GM23338 (cell line): ENCODE measurements at regions not wholly inside any gene's neighbourhood (a gene's known extent, or its start where the extent isn't known, plus 50 kb on each side); places are given as distances from the start of the nearest gene placed in this dataset.
A peak's percentile ranks its signal among the peaks of the same experiment; 100 is the strongest.

Experiments
- ATAC-seq: fragments of 200-7000 bp; cut with Tn5 transposase; 3 replicates; pipeline ENCODE4 v1.9.1; 2020
- DNase-seq: peaks from one replicate; pipeline ENCODE4 v3.0.0-alpha.2; 2015; ENCODE audit warnings: low spot score
- H2AFZ ChIP-seq: fragments of 200-600 bp; sonication (generic); 2 replicates; pipeline ENCODE4 v1.8.0; 2016; ENCODE audit warnings: antibody characterized with exemption, mild to moderate bottlenecking, moderate library complexity
- H3F3A ChIP-seq: fragments of 200-600 bp; sonication (generic); replicated peaks from 2 replicates; pipeline ENCODE4 v1.8.0; 2017; ENCODE audit warnings: antibody characterized with exemption, mixed run types, low read depth
- H3K27ac ChIP-seq: fragments of 200-600 bp; sonication (generic); 2 replicates; pipeline ENCODE4 v1.6.1; 2016; ENCODE audit warnings: low read depth
- H3K27me3 ChIP-seq: fragments of 200-600 bp; sonication (generic); 2 replicates; pipeline ENCODE4 v1.8.0; 2016; ENCODE audit warnings: mild to moderate bottlenecking, mixed run types, moderate library complexity; ENCODE audit not compliant: insufficient read depth
- H3K36me3 ChIP-seq: fragments of 200-600 bp; sonication (generic); 2 replicates; pipeline ENCODE4 v1.8.0; 2016; ENCODE audit warnings: mild to moderate bottlenecking; ENCODE audit not compliant: insufficient read depth
- H3K4me1 ChIP-seq: fragments of 200-600 bp; sonication (generic); 2 replicates; pipeline ENCODE4 v1.8.0; 2016; ENCODE audit warnings: mild to moderate bottlenecking, moderate library complexity; ENCODE audit not compliant: insufficient read depth
- H3K4me2 ChIP-seq: fragments of 200-600 bp; sonication (generic); 2 replicates; pipeline ENCODE4 v1.7.1; 2017; ENCODE audit warnings: mixed run types
- H3K4me3 ChIP-seq: fragments of 200-600 bp; sonication (generic); 2 replicates; pipeline ENCODE4 v1.6.1; 2016; ENCODE audit warnings: mixed run types
- H3K79me2 ChIP-seq: fragments of 200-600 bp; sonication (generic); replicated peaks from 2 replicates; pipeline ENCODE4 v1.8.0; 2017; ENCODE audit warnings: mild to moderate bottlenecking; ENCODE audit not compliant: insufficient read depth
- H3K9me2 ChIP-seq: fragments of 200-600 bp; sonication (generic); 2 replicates; pipeline ENCODE4 v1.8.0; 2017; ENCODE audit not compliant: insufficient read depth
- H4K20me1 ChIP-seq: fragments of 200-600 bp; sonication (generic); replicated peaks from 2 replicates; pipeline ENCODE4 v1.8.0; 2017; ENCODE audit warnings: mild to moderate bottlenecking; ENCODE audit not compliant: insufficient read depth
- H3K27ac Mint-ChIP-seq: 2 replicates; pipeline ENCODE4 v1.8.0; 2020; ENCODE audit warnings: inconsistent platforms, mild to moderate bottlenecking, moderate library complexity, mixed read lengths
- H3K27me3 Mint-ChIP-seq: 3 replicates; pipeline ENCODE4 v1.8.0; 2022; ENCODE audit warnings: low read depth, mild to moderate bottlenecking, moderate library complexity, mixed read lengths, inconsistent platforms; ENCODE audit not compliant: insufficient read depth, poor library complexity
- H3K36me3 Mint-ChIP-seq: 3 replicates; pipeline ENCODE4 v1.8.0; 2021; ENCODE audit warnings: low read depth, mild to moderate bottlenecking, inconsistent platforms, moderate library complexity, mixed read lengths
- H3K4me1 Mint-ChIP-seq: 3 replicates; pipeline ENCODE4 v1.8.0; 2020; ENCODE audit warnings: mild to moderate bottlenecking, inconsistent platforms, mixed read lengths
- H3K4me3 Mint-ChIP-seq: 3 replicates; pipeline ENCODE4 v1.8.0; 2021; ENCODE audit warnings: moderate library complexity, mild to moderate bottlenecking, inconsistent platforms, mixed read lengths
- H3K9me3 Mint-ChIP-seq: 3 replicates; pipeline ENCODE4 v1.8.0; 2020; ENCODE audit warnings: moderate library complexity, mild to moderate bottlenecking, inconsistent platforms, mixed read lengths
- CREB1 ChIP-seq: fragments of 250-450 bp; sonication (Bioruptor Pico); IDR thresholded peaks from 2 replicates; pipeline ENCODE4 v1.5.0; 2020; ENCODE audit warnings: low read depth, mild to moderate bottlenecking, moderate library complexity
- CTCF ChIP-seq, 2 experiments: fragments of 200-600 bp in 1 of 2; sonication (generic) in 1 of 2; conservative IDR thresholded peaks; 2 replicates each; pipeline versions ENCODE4 v1.5.1 to v1.6.1; 2016 to 2017; ENCODE audit warnings: antibody characterized with exemption in 2 of 2, low read depth in 2 of 2, mild to moderate bottlenecking in 2 of 2, moderate library complexity in 1 of 2
- ETS1 ChIP-seq: IDR thresholded peaks from 2 replicates; pipeline ENCODE4 v1.6.1; 2016; ENCODE audit warnings: antibody characterized with exemption
- EZH2 ChIP-seq: fragments of 200-600 bp; sonication (generic); IDR thresholded peaks from one replicate; pipeline ENCODE4 v1.8.0; 2017; ENCODE audit warnings: antibody characterized with exemption, mild to moderate bottlenecking, low read depth; ENCODE audit not compliant: unreplicated experiment
- EZH2phosphoT487 ChIP-seq: fragments of 200-600 bp; sonication (generic); IDR thresholded peaks from one replicate; pipeline ENCODE4 v1.8.1; 2018; ENCODE audit warnings: antibody characterized with exemption; ENCODE audit not compliant: unreplicated experiment
- JUNB ChIP-seq: IDR thresholded peaks from one replicate; pipeline ENCODE4 v1.6.1; 2016; ENCODE audit warnings: antibody characterized with exemption; ENCODE audit not compliant: unreplicated experiment
- NANOG ChIP-seq: IDR thresholded peaks from 2 replicates; pipeline ENCODE4 v1.6.1; 2016; ENCODE audit warnings: antibody characterized with exemption, borderline replicate concordance
- POLR2AphosphoS5 ChIP-seq: IDR thresholded peaks from 2 replicates; pipeline ENCODE4 v1.6.1; 2016; ENCODE audit warnings: antibody characterized with exemption, low read depth
- REST ChIP-seq: IDR thresholded peaks from one replicate; pipeline ENCODE4 v1.6.1; 2018; ENCODE audit warnings: antibody characterized with exemption; ENCODE audit not compliant: unreplicated experiment
- STAT1 ChIP-seq: IDR thresholded peaks from one replicate; pipeline ENCODE4 v1.6.1; 2016; ENCODE audit warnings: antibody characterized with exemption; ENCODE audit not compliant: unreplicated experiment
- ZNF114 ChIP-seq: fragments of 250-450 bp; sonication (Bioruptor Pico); IDR thresholded peaks from 2 replicates; pipeline ENCODE4 v1.5.0; 2020; ENCODE audit warnings: mild to moderate bottlenecking, moderate library complexity
- ZNF331 ChIP-seq: fragments of 250-450 bp; sonication (Bioruptor Pico); IDR thresholded peaks from 2 replicates; pipeline ENCODE4 v1.5.0; 2020; ENCODE audit warnings: low read depth, mild to moderate bottlenecking, moderate library complexity
- ZNF462 ChIP-seq: fragments of 250-450 bp; sonication (Bioruptor Pico); IDR thresholded peaks from 2 replicates; pipeline ENCODE4 v1.5.0; 2020; ENCODE audit warnings: mild to moderate bottlenecking, moderate library complexity

- Histone ChIP-seq H3F3A (no peaks in the 10 kb centered on the region), H3K79me2 (no peaks in the 10 kb centered on the region), H3K4me3 (no peak overlapping the region), H2AFZ (no peak overlapping the region), H3K27ac (no peak overlapping the region), H4K20me1 (no peaks in the 10 kb centered on the region), H3K27me3 (no peaks in the 10 kb centered on the region), H3K36me3 (no peaks in the 10 kb centered on the region), H3K9me2 (no peaks in the 10 kb centered on the region; the same call in 1 of the 2 replicates), H3K4me2 (no peak overlapping the region), H3K4me1 (no peaks in the 10 kb centered on the region)
- H3K27ac Mint-ChIP-seq, result no peak overlapping the region
- TF ChIP-seq REST (no peak), POLR2AphosphoS5 (no peak), EZH2 (no peak), EZH2phosphoT487 (no peak), CTCF (conservative IDR thresholded peaks at IDR 0.05; ENCODE audit: low read depth in 2 of 2) (no peak), ZNF331 (CRISPR knock-in tag) (no peak), ETS1 (no peak), STAT1 (no peak), NANOG (no peak), JUNB (no peak), ZNF462 (no peak), CREB1 (no peak), ZNF114 (CRISPR knock-in tag) (no peak)
- no peaks in the 10 kb centered on the region for H3K36me3 Mint-ChIP-seq
- peaks cover 3% of the 10 kb centered on the region; the same call in 1 of the 3 replicates for H3K9me3 Mint-ChIP-seq
- DNase-seq, result no peak
- peaks cover 5% of the 10 kb centered on the region; the same call in 1 of the 3 replicates for H3K4me1 Mint-ChIP-seq
- H3K27me3 Mint-ChIP-seq, result peaks cover 6% of the 10 kb centered on the region
- ATAC-seq, result 0 out of 3 replicates have a peak, but pooled peaks have one; percentile 23
- H3K4me3 Mint-ChIP-seq, result no peak overlapping the region
Measured at GRCh38 chr1:212500351-212500750, 67.6 kb downstream of the NENF start.
